Spinal cord (tissue), 9 donors: ENCODE measurements at regions not wholly inside any gene's neighbourhood (a gene's known extent, or its start where the extent isn't known, plus 50 kb on each side); places are given as distances from the start of the nearest gene placed in this dataset.
"Not testable (repeated sequence)": the region's sequence is repeated elsewhere in the genome, so short reads cannot be mapped to it uniquely, and the experiment has no call there.

Source experiments
- DNase-seq, 6 donors: peaks; one replicate each; pipeline versions ENCODE4 v3.0.0 to v3.0.0-alpha.2; 2013 to 2015; ENCODE audit warnings: low spot score in 6 of 6, low read depth in 4 of 6
- H3K27ac ChIP-seq: one replicate; pipeline ENCODE4 v1.5.1; 2013; ENCODE audit warnings: low read depth, low read length, control low read depth
- H3K27me3 ChIP-seq: one replicate; pipeline ENCODE4 v1.6.1; 2013; ENCODE audit warnings: low read length; ENCODE audit not compliant: control insufficient read depth, insufficient read depth
- H3K36me3 ChIP-seq: one replicate; pipeline ENCODE4 v1.6.1; 2013; ENCODE audit warnings: low read length; ENCODE audit not compliant: control insufficient read depth, insufficient read depth
- H3K4me1 ChIP-seq: one replicate; pipeline ENCODE4 v1.6.1; 2013; ENCODE audit warnings: low read length; ENCODE audit not compliant: control insufficient read depth, insufficient read depth
- H3K4me3 ChIP-seq: one replicate; pipeline ENCODE4 v1.5.1; 2013; ENCODE audit warnings: low read depth, low read length, control low read depth
- H3K9me3 ChIP-seq: one replicate; pipeline ENCODE4 v1.6.1; 2013; ENCODE audit warnings: low read length; ENCODE audit not compliant: control insufficient read depth, insufficient read depth
- WGBS: methylation state at CpG from one replicate; pipeline ENCODE4 v1.1.5; 2013; ENCODE audit warnings: missing lambda C conversion rate; ENCODE audit not compliant: insufficient coverage; 5-methylcytosine and 5-hydroxymethylcytosine counted together
- donor health status: healthy.

GRCh38 chr1:194419721-194420120 lies 1233.3 kb upstream of the B3GALT2 start:
- Histone ChIP-seq H3K27me3 (no peaks in the 10 kb centered on the region), H3K9me3 (peaks cover 3% of the 10 kb centered on the region), H3K36me3 (no peaks in the 10 kb centered on the region), H3K4me1 (no peaks in the 10 kb centered on the region), H3K4me3 (no peak overlapping the region), H3K27ac (no peak overlapping the region)
- 86% methylated on average over 1 of the region's 1 CpG for WGBS
- no peak for DNase-seq

DNA sequence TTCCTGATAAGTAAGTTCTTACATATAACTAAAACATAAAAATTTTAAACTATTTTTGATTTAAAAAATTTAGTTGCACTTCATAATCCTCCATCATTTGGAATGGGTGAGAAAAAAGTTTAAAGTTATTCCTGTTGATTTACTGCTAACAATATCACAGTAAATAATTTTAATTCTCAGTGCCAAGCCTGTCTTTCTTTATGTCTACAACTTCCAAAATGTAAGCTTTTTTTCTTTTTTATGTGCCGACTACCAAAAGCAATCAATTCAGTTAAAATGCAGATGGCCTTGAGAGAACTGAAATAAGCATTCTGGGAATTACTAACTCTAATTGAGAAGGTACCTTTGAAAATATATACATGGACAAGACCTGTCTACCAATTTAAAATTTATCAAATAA lies 1224.3 kb upstream of the B3GALT2 start:
- Histone ChIP-seq H3K27ac (no peak overlapping the region), H3K4me3 (no peak overlapping the region), H3K4me1 (no peaks in the 10 kb centered on the region), H3K27me3 (no peaks in the 10 kb centered on the region), H3K36me3 (no peaks in the 10 kb centered on the region), H3K9me3 (no peaks in the 10 kb centered on the region)
- WGBS, result no CpG with 5 or more reads among the region's 1 CpG
- DNase-seq, result no peak

DNA sequence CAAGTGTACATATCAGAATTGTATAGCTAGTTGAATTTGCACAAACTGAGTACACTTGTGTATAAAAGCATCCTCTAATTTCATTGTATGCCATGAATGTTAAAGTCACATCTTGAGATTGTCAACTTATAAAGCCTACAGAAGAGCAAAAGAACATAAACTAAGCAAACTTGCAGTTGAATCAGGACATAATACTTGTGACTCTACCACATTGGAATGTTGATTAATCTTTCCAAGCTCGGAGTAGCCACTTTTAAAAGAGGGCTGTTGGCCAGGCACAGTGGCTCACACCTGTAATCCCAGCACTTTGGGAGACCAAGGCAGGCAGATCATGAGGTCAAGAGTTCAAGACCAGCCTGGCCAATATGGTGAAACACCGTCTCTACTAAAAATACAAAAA lies 1220.8 kb upstream of the B3GALT2 start:
- H3K9me3 ChIP-seq, H3K4me1 ChIP-seq, H3K27ac ChIP-seq, H3K27me3 ChIP-seq, DNase-seq, H3K36me3 ChIP-seq, H3K4me3 ChIP-seq: not testable (repeated sequence)
- no CpG with 5 or more reads among the region's 2 CpGs for WGBS

DNA sequence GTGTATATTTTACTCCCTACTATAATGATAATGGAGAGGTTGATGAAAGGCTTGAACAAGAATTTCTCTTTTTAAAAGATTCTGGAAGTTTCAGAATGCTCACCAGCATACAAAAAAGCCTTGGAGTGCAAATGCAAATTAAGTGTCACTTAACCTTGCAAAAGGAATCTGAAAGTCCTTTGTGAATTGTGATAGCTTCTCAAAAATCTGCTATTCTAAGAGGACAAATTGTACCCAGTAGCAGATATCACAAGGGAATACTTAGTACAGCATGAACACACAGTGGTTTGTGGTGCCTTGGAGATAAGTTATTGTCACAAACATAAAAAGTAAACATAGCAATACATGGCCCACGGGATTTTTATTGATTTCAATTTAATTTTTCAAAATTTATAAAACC lies 1208.3 kb upstream of the B3GALT2 start:
- Histone ChIP-seq H3K36me3 (no peaks in the 10 kb centered on the region), H3K4me1 (no peaks in the 10 kb centered on the region), H3K4me3 (no peak overlapping the region), H3K9me3 (peaks cover 5% of the 10 kb centered on the region), H3K27ac (peak overlapping the region; percentile 27), H3K27me3 (no peaks in the 10 kb centered on the region)
- peak in 3 of 6 donors; percentile 9 to 48 (median 41) for DNase-seq
- WGBS, result no CpG with 5 or more reads among the region's 1 CpG

DNA sequence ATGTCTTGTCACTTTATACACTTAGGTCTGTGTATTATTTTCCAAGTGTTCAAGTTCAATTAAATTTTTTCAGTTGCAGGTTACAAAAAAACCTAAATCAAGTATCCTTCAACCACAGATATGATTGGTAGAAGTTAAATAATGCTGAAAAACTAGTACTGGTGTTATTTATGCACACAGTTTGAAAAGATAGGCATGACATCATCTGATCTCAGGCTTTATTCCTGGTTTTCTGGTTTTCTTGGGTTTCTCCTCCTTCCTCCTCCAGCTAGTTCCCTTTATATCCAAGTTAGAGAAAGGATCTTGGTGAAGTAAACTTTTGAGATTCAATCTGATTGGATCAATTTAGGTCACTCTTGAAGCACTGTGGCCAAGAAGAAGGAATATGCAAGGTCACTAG lies 1201.1 kb upstream of the B3GALT2 start:
- Histone ChIP-seq H3K36me3 (no peaks in the 10 kb centered on the region), H3K9me3 (no peaks in the 10 kb centered on the region), H3K27me3 (no peaks in the 10 kb centered on the region), H3K4me3 (no peak overlapping the region), H3K4me1 (no peaks in the 10 kb centered on the region), H3K27ac (no peak overlapping the region)
- DNase-seq, result no peak

DNA sequence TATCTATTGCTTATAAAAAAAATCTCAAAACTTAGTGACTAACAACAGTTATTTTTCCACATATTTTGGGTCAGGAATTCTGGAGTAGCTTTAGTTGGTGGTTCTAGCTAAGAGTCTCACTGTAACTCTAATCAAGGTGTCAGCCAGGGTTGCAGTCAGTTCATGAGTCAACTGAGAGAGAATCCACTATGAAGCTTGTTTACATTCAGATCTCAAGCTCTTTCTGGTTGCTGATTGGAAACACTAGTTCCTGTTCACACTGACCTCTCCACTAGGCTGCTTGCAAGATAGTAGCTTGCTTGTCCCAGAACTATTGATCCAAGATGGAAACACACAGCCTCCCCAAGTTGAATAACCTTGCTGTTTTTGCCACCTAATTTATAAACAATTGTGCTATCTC lies 1192.1 kb upstream of the B3GALT2 start:
- no peak for DNase-seq
- H3K9me3 ChIP-seq, result no peaks in the 10 kb centered on the region
- H3K4me1 ChIP-seq, result no peaks in the 10 kb centered on the region
- no peak overlapping the region for H3K4me3 ChIP-seq
- H3K36me3 ChIP-seq, result no peaks in the 10 kb centered on the region
- no peak overlapping the region for H3K27ac ChIP-seq
- no peaks in the 10 kb centered on the region for H3K27me3 ChIP-seq

- H3K4me1 ChIP-seq, result no peaks in the 10 kb centered on the region
- H3K4me3 ChIP-seq, result no peak overlapping the region
- no peak for DNase-seq
- no peaks in the 10 kb centered on the region for H3K36me3 ChIP-seq
- no peaks in the 10 kb centered on the region for H3K9me3 ChIP-seq
- WGBS, result no CpG with 5 or more reads among the region's 6 CpGs
- no peaks in the 10 kb centered on the region for H3K27me3 ChIP-seq
- no peak overlapping the region for H3K27ac ChIP-seq
These were observed 1188.2 kb upstream of the B3GALT2 start for GRCh38 chr1:194374649-194375048.

DNA sequence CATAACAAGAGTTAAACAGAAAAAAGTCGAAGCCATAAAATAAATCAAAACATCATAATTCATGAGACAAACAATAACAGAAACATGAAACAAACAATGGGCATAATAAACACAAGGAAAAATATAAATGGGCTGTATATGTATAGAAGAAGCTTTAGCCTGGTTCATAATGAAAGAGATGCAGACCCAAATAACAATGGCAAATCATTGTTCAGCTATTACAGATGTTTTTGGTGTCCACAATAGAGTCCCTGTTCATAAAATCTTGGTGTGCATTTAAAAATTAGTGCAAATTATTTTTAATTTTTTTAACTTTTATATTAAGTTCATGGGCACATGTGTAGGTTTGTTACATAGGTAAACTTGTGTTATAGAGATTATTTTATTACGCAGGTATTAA lies 1185.9 kb upstream of the B3GALT2 start:
- H3K27me3 ChIP-seq, result no peaks in the 10 kb centered on the region
- no CpG with 5 or more reads among the region's 2 CpGs for WGBS
- no peaks in the 10 kb centered on the region for H3K36me3 ChIP-seq
- no peak for DNase-seq
- H3K4me1 ChIP-seq, result no peaks in the 10 kb centered on the region
- no peak overlapping the region for H3K27ac ChIP-seq
- no peak overlapping the region for H3K4me3 ChIP-seq
- no peaks in the 10 kb centered on the region for H3K9me3 ChIP-seq

DNA sequence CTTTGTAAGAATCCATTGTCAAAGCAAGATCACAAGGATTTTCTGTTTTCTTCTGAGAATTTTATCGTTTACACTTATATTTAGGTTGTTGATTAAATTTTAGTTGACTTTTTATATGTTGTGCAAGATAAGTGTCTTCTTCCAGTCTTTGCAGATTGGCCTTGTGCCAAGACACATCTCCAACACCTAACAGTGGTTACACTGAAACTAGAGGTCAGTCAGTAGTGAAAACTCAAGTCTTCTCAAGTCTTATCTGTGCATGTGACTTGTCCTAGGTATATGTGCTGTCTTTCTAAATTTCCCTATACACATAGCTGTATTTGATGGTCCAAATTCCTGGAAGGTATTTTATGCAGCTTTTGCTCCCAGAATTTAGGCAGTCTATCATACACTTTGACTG lies 1183.2 kb upstream of the B3GALT2 start:
- H3K36me3 ChIP-seq, result no peaks in the 10 kb centered on the region
- WGBS, result no CpG with 5 or more reads among the region's 1 CpG
- DNase-seq, result no peak

GRCh38 chr1:194369060-194369459 lies 1182.6 kb upstream of the B3GALT2 start:
- Histone ChIP-seq H3K4me1 (no peaks in the 10 kb centered on the region), H3K4me3 (no peak overlapping the region), H3K27me3 (no peaks in the 10 kb centered on the region), H3K27ac (no peak overlapping the region), H3K9me3 (no peaks in the 10 kb centered on the region), H3K36me3 (no peaks in the 10 kb centered on the region)
- no peak for DNase-seq

More for the DNA sequence above, 1183.2 kb upstream of the B3GALT2 start:
- no peaks in the 10 kb centered on the region for H3K9me3 ChIP-seq
- no peak overlapping the region for H3K27ac ChIP-seq
- no peaks in the 10 kb centered on the region for H3K27me3 ChIP-seq
- no peaks in the 10 kb centered on the region for H3K4me1 ChIP-seq
- H3K4me3 ChIP-seq, result no peak overlapping the region

DNA sequence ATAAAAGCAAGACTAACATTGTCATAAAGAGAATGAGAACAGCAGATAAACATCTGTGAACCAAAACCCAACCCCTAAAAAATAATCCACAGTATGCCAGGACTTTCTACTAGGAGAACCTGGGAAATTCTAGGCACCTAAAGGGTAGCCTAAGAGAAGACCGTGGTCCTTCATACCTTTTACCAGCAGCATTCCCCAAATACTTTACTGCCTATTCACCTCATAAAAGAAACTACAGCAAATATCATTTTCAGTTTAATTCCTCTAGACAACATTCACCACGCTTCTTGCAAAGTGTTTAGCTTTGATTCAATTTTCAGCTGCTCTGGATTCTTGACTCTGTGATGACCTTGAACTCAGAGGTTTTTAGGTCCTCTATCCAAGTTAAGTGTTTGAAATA lies 1180.7 kb upstream of the B3GALT2 start:
- Histone ChIP-seq H3K27me3 (no peaks in the 10 kb centered on the region), H3K36me3 (no peaks in the 10 kb centered on the region), H3K27ac (no peak overlapping the region), H3K4me3 (no peak overlapping the region), H3K4me1 (no peaks in the 10 kb centered on the region), H3K9me3 (no peaks in the 10 kb centered on the region)
- 100% methylated on average over 1 of the region's 2 CpGs for WGBS
- no peak for DNase-seq
